NCI-H69 (cell line): ENCODE measurements at regions not wholly inside any gene's neighbourhood (a gene's known extent, or its start where the extent isn't known, plus 50 kb on each side); places are given as distances from the start of the nearest gene placed in this dataset.

Source experiments
- DNase-seq: peaks from one replicate; lab custom pipeline; 2025; lab: John Stamatoyannopoulos, UW

DNA sequence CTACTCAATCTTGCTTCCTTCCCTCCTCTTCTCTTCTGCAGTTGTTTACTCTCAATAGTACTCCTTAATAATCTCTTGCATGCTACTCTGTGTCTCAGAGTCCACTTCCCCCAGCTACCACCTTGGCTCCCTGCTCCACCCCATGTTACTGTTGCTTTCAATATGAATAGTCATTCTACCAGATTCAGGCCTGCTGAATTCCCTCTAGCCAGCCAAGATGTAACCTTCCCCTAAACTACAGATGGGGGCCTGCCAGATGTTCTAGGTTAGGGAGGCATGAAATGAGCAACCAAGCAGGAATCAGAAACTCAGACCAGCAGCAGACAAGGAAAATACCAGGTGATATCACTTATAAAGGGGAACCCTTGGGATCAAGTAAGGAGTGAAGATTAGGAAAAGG, 392.1 kb upstream of the DDHD1 start:
- no peak for DNase-seq

DNA sequence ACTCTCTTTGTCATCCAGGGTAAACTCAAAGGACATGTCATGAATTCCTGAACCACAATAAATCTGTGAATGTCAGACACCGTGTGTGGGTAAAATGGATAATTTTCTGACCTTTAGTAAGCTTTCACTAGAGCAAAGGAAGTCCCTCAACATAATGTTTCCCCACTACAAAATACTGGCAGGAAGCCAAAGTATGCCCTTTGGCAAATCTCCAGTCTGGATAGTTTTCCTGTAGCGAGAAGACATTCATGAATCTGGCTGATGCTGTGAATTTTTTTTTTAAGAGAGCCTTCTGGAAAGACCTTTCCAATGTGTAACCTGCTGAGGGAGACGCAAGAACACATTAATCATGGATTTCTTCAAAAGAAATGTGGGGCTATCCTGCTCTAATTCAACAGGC, 389.6 kb upstream of the DDHD1 start:
- peak; percentile 69 for DNase-seq

DNA sequence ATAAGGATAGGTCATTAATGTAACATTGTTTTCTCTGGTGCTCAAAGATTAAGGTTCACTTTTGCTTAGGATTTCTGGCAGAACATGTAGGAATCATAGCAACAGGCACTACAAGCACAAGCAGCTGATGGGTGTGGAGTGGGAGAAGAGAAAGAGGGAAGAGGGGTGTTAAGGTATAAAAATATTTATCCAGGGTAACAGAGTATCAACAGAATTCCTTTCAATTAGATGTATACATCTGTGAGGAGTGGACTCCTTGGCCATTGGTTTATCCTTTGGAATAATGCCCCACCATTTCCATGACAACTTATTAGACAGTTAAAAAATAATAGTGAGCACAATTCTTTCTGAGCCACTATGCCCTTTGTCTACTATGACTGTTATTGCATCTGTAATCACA, 388.3 kb upstream of the DDHD1 start:
- DNase-seq = no peak

DNA sequence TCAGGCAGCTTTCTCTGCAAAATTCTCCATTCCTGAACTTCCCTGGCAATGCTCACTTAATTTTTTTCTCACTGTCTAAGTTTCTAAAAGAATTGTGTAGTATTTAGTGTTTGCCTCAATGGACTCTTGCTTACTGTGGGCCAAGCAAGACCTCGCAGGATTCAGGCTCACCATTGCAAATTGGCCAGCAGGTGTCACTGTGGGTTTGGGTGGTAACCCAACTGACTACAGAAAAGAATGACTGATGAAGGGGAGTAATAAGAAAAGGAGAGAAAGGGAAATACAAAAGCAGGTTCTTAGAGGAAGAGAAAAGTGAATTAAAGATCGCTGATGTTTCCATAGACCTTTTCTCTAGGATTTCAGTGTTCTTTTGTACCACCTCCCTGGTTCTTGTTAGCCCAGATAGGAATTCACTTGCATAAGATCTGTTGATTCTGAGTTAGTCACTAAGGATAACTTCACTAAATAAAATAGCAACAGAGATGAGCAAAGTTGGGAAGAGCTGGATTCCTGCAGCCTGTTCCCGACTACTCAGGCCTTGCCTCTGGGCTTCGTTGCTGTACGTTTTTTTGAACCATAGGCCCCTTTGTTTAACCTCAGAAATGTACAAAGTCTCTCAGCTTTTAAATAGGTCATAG, 386.5 kb upstream of the DDHD1 start:
- peak; percentile 71 for DNase-seq

DNA sequence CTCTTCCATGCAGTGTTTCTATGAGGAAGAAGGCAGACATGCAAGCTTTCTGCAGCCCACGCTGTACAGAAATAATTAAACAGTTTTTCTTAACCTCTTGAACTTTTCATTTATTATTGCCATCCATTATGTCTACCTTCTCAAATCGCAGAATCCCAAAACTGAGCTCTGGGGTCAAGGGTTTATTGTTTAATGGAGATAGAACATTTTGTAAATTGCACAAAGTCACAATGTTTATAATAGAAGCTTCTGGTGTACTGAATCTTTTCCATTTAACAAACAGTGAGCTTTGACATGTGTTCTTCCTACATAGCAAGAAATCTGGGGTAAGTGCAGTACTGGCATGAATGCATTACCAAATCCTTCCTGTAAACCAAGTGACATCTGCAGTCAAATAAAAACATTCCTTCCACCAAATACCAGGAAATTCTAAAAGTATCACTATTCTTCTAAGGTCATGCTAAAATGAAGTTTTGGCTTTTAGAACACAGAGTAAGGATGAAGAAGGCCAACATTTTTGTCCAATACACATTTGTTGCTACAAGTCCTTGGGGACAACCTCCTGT, 385.3 kb upstream of the DDHD1 start:
- DNase-seq = no peak

DNA sequence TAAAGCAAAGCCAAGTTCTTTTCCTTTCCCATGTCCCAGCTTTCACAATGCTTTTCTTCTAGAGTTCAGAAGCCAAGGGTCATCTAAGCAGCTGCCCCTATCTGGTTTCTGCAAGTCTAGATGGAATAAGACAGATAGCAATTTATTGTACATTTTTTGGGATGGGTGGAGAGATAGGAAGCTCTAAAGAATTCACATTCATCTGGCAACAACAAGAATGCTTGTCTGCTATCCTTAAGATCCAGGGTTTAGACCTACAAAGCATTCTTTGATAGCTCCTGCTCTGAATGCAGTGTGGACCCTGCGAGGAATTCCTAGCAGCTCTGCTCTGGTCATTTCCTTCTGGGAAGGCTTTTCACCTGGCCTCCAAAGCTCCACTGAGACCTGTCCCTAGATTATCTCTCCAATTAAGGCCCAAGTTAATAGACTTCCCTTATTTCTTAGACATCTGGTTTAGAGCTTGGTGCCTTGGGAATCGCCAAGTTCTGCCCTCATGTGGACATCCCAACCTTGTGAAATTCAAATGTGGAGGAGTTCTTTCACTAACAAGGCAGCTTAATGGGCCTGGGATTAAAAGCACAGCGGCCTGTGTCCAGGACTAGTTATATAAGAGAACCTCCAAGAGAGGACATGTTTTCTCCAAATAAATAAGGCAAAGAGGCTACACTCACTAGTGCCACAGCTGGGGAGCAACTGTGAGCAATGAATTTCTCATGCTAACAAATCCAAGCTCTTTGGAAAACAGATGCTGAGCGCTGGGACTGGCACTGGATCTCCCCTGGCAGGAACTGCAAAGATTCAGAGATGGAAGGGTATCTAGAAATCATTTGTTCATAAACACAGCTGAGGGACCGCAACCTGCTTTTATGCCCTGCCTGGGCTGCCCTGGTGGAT, 384.5 kb upstream of the DDHD1 start:
- DNase-seq = no peak

DNA sequence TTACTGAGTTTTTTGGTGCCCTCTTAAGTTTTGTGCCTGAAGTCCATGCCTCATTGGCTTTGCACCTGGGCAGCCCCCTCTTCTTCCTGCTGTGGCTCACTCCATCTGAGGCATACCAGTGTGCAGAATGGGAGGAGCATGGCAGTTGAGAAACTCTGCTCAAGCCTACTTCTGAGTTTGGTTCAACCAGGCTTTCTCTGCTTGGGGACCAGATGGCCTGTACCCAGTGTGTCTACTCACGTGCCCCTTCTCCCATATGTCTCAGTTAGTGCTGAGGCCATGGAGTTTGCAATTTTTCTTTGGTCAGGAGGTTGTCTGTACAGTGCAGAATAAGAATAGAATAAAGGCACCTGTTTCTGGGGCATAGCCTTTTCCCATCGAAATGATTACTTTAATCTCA, 383.3 kb upstream of the DDHD1 start:
- DNase-seq = no peak

DNA sequence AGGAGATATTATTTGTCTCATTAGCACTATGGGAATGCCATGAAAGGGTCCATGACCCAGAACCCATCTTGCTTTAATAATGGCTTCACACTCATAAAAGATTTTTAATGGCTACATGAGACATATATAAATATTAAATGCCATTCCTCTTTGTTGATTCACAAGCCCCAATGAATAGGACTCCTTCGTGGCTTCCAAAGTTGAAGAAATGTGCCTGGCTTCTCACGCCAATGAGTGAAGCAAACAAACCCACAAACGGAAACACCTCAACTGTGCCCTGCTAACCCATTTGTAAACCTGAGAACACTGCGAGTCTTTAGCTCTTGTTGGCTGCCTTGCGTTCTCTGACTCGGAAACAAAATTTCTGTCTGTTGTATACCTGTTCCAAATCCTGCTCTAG, 381.7 kb upstream of the DDHD1 start:
- no peak for DNase-seq

DNA sequence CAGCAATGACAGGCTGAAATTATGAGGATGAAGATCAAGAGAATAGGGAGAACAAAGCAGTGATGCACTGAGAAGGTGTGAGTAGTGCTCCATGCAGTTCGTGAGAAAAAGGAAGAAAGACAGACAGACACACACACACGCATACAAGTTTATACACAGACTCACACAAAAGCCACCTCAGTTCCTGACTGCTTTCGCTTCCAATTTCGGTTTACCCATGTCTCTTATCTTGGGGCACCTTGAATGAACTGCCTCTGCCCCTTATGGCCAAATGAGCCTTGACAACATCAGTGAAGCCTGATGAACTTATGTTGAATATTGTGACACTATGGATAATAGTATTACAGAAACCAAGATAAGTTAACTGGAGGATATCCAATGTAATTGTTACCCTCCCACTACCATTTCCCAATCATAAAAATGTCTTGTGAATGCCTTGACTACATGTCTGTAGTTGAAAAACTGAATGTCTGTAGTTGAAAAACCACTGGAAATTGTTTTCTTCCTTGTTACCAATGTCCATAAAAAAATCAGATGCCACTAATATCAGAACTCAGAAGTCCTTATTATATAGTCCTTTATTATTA, 380.4 kb upstream of the DDHD1 start:
- DNase-seq = no peak

DNA sequence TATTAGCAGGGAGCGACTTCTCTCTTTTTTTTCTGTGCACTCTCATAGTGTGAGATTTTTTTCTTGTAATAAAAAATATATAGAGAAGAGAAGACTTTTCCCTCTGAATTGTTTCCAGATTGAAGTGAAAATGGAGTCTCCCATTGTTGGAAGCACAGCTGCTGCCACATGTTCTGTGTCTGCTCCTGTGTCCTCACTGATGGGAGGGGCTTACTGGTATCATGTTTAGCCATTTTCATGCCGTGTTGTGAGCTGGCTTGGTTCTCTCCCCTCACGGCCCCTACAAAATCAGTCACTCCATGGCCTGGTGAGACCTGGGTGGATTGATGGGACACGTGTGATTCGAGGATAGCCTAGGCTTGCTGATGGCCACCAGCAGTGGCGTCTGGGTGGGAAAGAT, 379.7 kb upstream of the DDHD1 start:
- no peak for DNase-seq

DNA sequence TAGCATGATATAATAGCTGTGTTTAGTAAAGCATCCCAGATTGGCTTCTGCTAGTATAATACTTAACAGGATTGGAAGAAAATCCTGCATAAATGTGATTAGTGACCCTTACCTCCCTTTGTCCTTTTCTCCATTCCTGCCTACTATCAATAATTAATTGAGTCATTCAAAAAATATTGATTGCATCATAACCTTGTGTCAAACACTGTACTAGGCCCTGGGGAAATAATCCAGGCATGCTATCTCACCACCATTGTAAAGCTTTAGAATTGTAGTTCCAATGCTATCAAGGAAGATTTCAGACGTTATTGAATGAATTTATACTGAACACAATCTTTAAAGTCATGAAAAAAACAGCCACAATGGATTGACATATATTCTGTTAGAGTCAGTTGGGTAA, 378.6 kb upstream of the DDHD1 start:
- no peak for DNase-seq

DNA sequence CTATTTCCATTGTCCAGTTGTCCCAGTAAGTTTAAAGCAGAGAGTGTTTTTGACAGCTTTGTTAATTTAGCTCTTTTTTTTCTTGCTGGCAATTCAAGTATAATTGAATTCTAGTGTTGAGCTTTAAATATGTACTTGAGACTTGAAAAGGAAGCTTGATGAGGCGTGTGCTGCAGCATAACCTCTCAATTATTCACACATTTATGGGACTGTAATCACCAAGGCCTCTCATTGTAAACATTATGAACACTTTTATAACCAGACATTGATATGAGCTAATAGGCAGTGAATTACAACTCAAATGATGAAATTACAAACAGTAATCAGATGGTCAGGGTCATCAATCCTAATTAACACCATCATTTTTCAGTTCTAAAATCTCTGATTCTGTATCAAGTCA, 378.0 kb upstream of the DDHD1 start:
- DNase-seq = no peak

DNA sequence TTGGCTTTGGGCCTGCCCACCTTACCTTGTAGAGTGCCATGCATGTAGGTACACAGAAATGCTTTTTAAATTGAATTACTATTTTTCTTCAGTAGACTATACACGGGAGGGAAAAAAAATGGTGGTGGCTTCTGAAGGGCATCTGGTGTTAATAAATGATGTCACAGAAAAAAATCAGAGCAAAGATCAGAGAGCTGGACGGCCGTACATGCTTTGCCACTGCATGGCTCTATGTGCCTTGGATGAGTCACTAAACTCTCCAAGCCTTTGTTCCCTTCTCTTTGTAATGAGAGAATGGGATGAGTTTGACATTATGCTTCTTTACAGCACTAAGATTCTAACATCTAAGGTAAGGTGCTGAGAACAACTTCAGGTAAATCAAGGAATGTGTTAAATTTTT, 376.4 kb upstream of the DDHD1 start:
- DNase-seq = no peak

DNA sequence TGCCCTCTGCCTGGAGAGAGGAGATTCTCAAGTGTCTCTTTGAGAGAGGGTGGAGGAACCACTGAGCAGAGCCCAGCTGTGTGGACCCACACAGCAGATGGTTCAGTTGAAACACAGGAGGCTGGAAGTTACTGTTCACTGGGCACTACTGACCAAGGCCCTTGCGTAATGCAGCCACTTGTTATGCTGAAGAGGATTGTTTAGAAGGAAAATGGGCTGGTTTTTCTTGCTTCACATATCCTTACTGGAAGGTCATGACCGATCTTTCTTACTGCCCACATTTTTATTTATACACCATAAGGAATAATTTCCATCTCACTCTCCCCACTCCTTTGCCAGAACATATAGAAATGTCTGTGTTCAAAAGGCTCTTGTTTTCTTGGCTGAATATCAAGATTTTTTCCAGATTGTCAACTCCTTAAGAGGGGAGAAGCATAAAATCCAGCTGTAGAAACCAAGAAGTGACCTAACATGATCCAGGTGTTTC, 375.1 kb upstream of the DDHD1 start:
- DNase-seq = no peak

DNA sequence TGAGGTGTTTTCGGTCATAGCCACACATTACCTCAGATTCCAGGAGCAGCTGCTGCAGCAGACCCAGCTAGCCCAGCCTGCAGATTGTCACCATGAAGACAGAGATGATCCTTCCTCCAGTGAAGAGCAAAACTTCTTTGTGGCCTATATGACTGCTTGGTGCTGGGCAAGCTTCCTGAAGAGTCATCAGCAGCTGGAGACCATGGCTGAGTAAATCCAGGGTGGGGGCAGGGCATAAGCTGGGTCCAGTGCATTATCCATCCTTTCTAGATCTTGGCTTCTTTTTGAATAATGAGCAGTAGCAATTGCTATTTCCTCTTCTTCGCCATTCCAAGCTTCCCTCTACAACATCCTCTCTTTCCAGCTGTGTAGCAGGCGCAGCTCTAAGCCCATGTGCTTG, 373.1 kb upstream of the DDHD1 start:
- DNase-seq = no peak

DNA sequence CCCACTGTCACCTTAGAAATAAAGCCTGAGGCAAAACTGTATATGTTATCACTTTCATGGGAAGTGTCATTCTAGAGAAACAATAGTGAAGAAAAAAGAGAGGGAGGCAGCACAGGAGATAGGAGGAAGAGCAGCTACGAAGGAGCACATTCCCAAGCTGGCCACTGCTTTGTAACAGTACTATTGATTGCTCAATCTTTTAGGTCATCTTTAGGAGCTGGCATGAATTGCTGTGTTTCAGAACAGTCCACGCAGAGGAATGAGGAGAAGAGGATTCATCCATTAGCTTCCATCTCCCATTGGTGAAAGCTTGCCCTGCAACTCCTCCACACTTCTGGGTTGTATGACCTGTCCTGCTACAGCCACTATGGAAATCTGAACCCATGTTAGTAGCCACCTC, 372.5 kb upstream of the DDHD1 start:
- no peak for DNase-seq

DNA sequence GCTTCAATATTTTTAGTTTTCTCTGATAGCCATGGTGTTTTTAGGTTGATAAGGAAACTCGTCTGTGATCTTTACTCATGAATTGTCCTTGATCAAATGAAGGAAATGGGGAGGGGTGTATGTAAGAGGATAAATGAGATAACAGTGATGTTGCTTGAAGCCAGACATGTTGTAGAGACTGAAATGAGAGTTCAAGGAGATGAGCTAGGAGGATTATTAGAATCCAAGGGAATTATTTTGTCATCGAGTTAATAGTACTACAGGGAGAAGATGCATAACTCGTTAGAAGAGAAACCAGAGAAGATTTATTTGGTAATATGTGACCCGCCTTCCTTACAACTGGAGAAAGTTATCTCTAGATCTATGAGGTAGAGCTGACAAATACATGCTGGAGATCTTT, 371.3 kb upstream of the DDHD1 start:
- DNase-seq = no peak

DNA sequence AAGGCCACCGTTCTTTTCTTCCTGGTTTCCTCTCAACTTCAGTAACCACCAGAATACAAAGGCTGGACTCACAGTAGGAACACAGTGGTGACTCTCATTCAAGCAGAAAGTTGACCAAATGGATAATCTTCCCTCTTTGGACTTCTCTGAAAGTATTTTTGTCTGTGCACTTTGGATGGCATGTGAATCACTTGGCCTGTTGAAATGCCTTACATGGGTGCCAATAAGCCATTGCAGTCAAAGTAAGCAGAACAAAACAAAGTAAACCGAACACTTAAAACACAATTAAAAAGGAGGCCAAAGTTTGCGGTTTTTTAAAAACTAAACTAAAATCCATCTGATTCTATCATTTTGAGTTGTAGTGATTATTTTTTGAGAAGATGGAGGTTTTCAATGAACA, 370.1 kb upstream of the DDHD1 start:
- no peak for DNase-seq

DNA sequence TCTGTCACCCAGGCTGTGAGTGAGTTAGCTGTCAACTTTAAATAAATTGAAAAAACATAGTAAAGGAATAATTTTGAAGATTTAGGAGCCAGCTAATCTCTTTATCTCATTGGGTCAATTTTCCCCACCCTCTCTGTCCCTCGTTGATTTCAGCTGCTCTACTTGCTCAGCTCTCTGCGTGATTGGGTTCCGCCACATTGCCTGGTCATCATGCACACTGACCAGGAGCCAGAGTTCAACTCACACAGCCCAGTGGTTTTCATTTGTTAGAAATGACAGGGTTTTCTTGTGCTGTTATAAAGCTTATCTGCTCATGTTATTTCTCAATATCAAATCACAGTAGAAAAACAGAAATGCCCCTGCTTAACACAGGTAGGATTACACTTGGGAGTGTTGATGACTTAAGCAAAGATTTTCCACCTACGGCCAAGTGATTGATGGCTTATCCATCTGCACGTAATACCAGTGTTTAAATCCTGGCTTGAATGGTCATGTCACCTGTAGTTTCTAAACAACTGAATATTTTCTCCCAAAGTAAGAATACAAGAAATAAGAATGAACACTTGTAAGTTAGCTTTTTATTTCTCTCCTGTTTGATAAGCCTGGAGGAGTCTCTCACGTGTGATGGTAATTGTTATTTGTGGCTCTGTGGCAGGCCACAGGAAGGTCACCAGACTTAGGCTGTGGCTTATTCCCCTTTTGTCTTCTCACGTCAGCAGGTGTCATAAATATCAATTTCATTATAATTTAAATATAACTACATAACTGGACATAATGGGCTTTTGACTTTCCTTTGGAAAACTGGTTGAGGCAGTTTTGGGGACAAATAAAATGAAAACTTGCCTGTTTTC, 367.2 kb upstream of the DDHD1 start:
- DNase-seq = no peak

DNA sequence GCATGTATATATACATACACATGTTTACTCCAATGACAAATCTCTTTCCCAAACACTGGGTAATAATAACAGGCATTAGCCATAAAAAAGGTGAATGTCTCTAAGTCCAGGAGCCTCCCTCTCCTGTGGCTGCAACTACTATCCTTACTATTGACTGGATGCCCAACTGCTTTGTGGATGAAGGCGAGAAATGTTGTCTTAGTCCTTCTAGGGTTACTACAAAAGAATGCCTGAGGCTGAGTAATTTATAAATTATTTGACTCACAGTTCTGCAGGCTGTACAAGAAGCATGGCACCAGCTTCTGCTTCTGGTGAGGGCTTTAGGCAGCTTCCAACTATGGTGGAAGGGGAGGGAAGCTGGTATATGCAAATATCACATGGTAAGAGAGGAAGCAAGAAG, 366.0 kb upstream of the DDHD1 start:
- no peak for DNase-seq

DNA sequence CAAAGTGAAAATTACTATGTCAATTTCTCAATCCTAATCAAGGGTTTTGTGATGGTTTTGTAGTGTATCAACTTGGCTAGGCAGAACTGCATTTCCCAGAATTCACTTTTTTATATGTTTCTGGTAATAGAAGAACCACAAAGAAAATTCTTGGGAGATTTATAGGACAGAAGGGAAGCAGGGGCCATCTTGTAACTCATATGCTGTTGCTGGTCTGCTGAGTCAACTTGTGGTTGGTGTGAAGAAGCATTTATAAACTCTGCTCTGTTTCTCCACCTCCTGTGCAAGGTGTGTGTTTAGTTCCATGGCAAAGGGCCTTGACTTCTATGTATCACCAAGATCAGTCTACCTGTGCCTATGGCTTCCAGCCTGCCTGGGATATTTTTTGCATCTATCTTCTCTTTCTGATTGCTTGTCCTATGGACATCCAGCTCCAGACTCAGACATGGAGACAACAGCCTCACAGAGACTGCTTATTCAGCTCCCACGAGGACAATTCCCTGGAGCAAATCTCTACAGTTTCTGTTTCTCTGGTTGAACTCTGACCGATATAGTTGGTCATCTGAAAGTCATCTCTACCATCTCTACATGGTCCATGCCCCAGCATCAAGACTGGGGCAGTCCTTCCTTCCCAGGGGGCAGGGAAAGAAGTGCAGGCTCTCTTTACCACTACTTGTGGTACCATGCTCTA, 364.3 kb upstream of the DDHD1 start:
- DNase-seq = no peak
